ENCODE measurements at regions not wholly inside any gene's neighbourhood (a gene's known extent, or its start where the extent isn't known, plus 50 kb on each side); places are given as distances from the start of the nearest gene placed in this dataset.

DNA sequence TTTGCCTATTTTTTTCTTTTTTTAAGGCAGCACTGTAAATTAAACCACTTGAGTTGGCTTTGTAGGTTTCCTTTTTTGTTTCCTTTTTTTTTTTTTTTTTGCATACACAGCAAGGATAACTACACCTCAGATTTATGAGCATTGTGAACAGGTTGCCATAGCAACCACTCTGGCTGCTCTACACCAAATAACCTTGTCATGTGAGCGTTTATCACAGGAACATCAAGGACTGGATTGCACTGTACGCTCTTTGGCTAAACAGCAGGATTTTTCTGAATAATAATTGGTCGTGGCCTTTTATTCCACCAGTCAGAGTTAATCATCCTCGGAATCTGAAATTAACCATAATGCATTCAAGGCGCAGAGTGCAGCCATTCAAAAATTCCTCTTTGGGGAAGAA, 199.1 kb upstream of the SLC14A2 start:
- no peak overlapping the region for H3K27ac ChIP-seq

DNA sequence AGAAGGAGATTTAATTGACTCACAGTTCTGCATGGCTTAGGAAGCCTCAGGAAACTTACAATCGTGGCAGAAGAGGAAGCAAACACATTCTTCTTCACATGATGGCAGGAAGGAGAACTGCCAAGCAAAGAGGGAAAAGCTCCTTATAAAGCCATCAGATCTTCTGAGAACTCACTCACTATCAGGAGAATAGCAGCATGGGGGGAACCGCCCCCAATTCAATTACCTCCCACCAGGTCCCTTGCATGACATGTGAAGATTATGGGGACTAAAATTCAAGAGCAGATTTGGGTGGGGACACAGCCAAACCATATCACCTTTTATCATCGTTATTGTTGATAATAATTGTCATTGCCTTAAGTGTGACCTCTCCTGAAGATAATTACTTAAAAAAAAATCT, 197.9 kb upstream of the SLC14A2 start:
- TF ChIP-seq, protein P1, sequence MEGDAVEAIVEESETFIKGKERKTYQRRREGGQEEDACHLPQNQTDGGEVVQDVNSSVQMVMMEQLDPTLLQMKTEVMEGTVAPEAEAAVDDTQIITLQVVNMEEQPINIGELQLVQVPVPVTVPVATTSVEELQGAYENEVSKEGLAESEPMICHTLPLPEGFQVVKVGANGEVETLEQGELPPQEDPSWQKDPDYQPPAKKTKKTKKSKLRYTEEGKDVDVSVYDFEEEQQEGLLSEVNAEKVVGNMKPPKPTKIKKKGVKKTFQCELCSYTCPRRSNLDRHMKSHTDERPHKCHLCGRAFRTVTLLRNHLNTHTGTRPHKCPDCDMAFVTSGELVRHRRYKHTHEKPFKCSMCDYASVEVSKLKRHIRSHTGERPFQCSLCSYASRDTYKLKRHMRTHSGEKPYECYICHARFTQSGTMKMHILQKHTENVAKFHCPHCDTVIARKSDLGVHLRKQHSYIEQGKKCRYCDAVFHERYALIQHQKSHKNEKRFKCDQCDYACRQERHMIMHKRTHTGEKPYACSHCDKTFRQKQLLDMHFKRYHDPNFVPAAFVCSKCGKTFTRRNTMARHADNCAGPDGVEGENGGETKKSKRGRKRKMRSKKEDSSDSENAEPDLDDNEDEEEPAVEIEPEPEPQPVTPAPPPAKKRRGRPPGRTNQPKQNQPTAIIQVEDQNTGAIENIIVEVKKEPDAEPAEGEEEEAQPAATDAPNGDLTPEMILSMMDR (conservative IDR thresholded peaks at IDR 0.05): no peak
- TF ChIP-seq ZFX (IDR thresholded peaks at IDR 0.05): no peak
- no peak overlapping the region for H3K27ac ChIP-seq

More for the DNA sequence above, 199.1 kb upstream of the SLC14A2 start:
- TF ChIP-seq, protein P1 (conservative IDR thresholded peaks at IDR 0.05): no peak
- no peak for TF ChIP-seq ZFX (IDR thresholded peaks at IDR 0.05)

- no peak overlapping the region for H3K27ac ChIP-seq
- TF ChIP-seq ZFX (IDR thresholded peaks at IDR 0.05): no peak
- TF ChIP-seq, protein P1 (conservative IDR thresholded peaks at IDR 0.05): no peak
These were observed 191.6 kb upstream of the SLC14A2 start for GRCh38 chr18:45423659-45424058.

DNA sequence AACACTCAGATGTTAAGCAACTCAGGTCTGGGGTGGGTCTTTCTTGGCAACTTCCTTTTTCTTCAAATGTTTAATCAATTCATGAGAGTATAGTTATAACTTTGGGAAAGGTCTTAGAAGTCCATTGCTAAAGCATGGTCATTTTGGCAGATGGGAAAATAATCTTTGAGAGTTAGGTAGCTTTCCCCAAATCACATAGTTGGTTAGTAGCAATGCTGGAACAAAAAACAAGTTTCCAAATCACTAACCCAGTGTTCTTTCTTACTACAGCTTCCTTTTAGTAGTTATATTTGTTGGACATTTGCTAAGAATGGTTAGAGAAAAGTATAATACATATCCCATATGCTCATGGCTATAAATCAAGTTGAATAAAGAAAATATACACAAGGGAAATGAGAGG, 185.2 kb upstream of the SLC14A2 start:
- TF ChIP-seq ZFX (IDR thresholded peaks at IDR 0.05): no peak
- TF ChIP-seq, protein P1 (conservative IDR thresholded peaks at IDR 0.05): no peak
- H3K27ac ChIP-seq: no peak overlapping the region

DNA sequence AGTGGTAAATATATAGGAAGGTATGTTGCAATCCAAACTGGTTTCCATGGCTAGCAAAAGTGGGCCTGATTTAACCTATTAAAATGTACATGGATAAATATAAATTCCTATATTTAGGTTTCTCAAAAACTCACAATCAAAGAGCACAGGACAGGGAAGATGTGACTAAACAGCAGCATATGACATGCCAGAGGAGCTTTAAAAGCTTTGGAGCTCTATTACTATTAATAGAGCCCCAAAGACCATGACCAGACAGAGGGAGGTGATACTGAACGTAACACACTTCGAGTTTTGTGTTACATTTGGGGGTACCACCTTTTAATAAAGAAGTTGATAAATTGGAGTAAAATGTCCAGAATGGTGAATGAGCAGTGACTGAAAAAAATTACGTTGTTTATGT, 179.5 kb upstream of the SLC14A2 start:
- no peak overlapping the region for H3K27ac ChIP-seq
- TF ChIP-seq, protein P1 (conservative IDR thresholded peaks at IDR 0.05): no peak
- no peak for TF ChIP-seq ZFX (IDR thresholded peaks at IDR 0.05)

DNA sequence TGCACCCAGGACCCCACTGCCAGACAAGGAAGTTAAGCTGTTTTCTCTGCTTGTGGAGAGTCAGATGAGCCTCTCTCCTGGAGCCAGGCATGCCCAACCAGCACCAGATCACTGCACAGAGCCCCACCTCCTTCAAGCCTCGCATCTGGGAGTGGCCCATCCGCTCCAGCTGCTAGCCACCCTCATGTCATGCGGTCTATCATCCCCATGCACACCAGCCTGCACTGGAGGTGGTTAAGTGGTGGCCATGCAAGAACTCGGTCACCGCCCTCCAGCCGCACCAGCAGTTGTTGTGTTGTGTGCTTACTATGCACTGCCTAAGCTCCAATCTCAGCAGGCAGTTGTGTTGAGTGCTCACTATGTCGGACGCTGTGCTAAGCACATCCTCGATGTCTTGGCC, 177.9 kb upstream of the SLC14A2 start:
- no peak overlapping the region for H3K27ac ChIP-seq
- TF ChIP-seq, protein P1 (conservative IDR thresholded peaks at IDR 0.05): no peak
- TF ChIP-seq ZFX (IDR thresholded peaks at IDR 0.05): no peak

GRCh38 chr18:45439851-45440645, 175.2 kb upstream of the SLC14A2 start:
- H3K27ac ChIP-seq: no peak overlapping the region
- no peak for TF ChIP-seq ZFX (IDR thresholded peaks at IDR 0.05)
- TF ChIP-seq, protein P1 (conservative IDR thresholded peaks at IDR 0.05): no peak

Data from C4-2B (cell line).